ENCODE measurements at regions not wholly inside any gene's neighbourhood (a gene's known extent, or its start where the extent isn't known, plus 50 kb on each side); places are given as distances from the start of the nearest gene placed in this dataset.
"Not testable (repeated sequence)": the region's sequence is repeated elsewhere in the genome, so short reads cannot be mapped to it uniquely, and the experiment has no call there.

DNA sequence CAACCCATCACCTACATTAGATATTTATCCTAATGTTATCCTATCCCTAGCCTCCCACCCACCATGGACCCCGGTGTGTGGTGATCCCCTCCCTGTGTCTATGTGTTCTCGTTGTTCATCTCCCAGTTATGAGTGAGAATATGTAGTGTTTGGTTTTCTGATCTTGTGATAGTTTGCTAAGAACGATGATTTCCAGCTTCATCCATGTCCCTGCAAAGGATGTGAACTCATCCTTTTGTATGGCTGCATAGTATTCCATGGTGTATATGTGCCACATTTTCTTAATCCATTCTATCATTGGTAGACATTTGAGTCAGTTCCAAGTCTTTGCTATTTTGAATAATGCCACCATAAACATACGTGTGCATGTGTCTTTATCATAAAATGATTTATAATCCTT lies 185.3 kb downstream of the TTC6 start:
- DNase-seq (ENCODE audit: low read depth); H3K4me3 ChIP-seq (ENCODE audit: low read depth, low read length): not testable (repeated sequence)

GRCh38 chr14:37784203-37784826 lies 188.9 kb downstream of the TTC6 start:
- DNase-seq (ENCODE audit: low read depth); H3K4me3 ChIP-seq (ENCODE audit: low read depth, low read length): not testable (repeated sequence)

GRCh38 chr14:37784827-37785223 lies 189.4 kb downstream of the TTC6 start:
- not testable (repeated sequence) for DNase-seq (ENCODE audit: low read depth); H3K4me3 ChIP-seq (ENCODE audit: low read depth, low read length)

- not testable (repeated sequence) for DNase-seq (ENCODE audit: low read depth); H3K4me3 ChIP-seq (ENCODE audit: low read depth, low read length)
Observed at GRCh38 chr14:37785298-37785697, 189.9 kb downstream of the TTC6 start.

- not testable (repeated sequence) for H3K4me3 ChIP-seq (ENCODE audit: low read depth, low read length); DNase-seq (ENCODE audit: low read depth)
Observed at GRCh38 chr14:37786114-37786625, 190.7 kb downstream of the TTC6 start.

DNA sequence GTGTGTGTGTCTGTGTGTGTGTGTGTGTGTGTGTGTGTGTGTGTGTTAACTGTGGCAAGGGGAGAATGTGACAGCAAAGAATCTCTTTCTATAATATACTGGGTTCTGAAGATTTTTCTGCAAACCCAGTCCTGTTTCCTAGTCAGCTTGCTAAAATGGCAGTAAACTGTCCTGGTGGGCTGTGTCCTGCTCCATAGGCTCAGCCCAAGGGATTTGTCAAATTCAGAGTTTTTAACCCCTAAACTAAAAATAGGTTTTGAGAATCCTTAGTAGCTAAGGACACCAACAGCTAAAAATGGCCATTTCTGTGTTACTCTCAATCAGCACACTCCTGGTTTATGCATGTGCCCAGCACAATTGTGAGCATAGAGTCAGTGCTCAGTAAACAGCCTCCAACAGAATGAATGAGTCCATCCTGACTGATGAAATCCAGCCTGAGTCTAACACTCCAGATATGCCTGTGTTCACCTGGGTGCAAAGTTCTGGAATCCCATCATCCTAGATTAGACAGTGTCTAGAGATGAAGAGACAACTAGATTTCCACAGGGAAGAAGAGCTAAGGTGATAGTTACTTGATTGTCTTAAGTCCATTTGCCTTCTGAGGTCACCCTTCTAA lies 192.6 kb downstream of the TTC6 start:
- DNase-seq (ENCODE audit: low read depth) = no peak

GRCh38 chr14:37791384-37792036 lies 196.1 kb downstream of the TTC6 start:
- DNase-seq (ENCODE audit: low read depth) = no peak
- H3K4me3 ChIP-seq (ENCODE audit: low read depth, low read length) = no peak overlapping the region

More for the DNA sequence above, 192.6 kb downstream of the TTC6 start:
- no peak overlapping the region for H3K4me3 ChIP-seq (ENCODE audit: low read depth, low read length)

- no peak for DNase-seq (ENCODE audit: low read depth)
- no peak overlapping the region for H3K4me3 ChIP-seq (ENCODE audit: low read depth, low read length)
Observed at GRCh38 chr14:37792124-37792523, 196.7 kb downstream of the TTC6 start.

DNA sequence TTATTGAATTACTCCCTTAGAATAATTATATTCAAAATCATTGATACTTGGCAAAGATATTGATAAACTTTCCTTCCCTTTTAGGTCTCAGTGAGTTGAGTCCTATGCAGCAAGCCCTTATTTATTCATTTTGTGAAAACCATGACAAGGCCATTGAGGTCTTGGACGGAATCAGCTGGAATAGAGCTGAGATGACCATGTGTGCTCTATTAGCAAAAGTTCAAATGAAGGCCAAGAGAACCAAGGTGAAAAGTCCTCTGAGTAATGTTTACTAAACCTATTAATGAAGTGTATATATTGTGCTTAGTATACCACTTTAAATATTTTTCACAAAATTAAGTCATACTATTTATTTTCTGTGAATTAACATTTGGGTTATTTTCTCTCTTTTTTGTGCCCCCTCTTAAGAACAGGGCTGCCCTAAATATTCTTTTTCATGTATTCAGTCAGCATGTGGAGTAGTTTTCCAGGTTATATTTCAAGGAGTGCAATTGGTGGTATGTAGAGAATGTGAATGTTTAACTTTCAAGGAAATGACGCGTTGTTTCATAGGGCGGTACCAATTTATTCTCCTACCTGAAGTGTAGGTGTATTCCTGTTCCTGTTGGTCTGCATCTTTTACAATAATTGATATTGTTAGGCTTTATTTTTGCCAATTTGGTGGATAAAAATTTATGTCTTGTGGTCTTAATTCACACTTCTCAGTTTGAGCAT lies 201.4 kb downstream of the TTC6 start:
- H3K4me3 ChIP-seq (ENCODE audit: low read depth, low read length) = no peak overlapping the region
- no peak for DNase-seq (ENCODE audit: low read depth)

DNA sequence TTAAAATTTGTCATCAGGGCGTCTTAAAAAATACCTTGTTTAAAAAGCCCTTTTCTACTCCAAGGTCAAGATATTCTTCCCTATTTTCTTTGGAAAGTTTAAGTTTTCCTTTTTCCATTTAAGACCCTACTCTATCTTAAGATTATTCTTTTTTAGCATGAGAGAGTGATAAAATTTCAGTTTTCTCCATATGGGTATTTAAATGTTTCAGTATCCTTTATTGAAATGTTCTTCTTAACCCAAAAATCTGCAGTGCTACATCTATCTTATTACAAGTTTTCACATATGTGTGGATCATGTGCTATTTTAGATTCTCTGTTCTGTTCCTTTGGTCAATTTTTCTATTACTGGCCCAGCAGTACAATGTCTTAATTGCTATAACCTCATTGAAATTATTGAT lies 202.2 kb downstream of the TTC6 start:
- no peak overlapping the region for H3K4me3 ChIP-seq (ENCODE audit: low read depth, low read length)
- DNase-seq (ENCODE audit: low read depth) = no peak

DNA sequence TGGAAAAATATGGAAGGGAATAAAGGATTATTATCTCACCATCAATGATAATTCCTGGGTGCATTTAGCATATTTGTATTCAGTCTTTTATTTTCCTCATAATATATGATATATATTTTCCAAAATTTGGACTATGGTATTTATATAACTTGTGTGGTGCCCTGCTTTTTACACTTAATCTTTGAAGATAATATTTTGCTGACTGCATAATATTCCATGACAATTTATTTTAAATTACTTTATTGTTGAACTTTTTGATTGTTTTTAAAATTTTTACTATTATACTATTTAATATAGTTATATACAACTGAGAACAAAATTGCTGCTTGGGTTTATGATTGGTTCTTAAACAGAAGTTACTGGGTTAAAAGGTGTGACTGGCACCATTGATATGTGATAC lies 212.3 kb downstream of the TTC6 start:
- no peak for DNase-seq (ENCODE audit: low read depth)
- no peak overlapping the region for H3K4me3 ChIP-seq (ENCODE audit: low read depth, low read length)

- no peak overlapping the region for H3K4me3 ChIP-seq (ENCODE audit: low read depth, low read length)
- DNase-seq (ENCODE audit: low read depth) = no peak
Observed at GRCh38 chr14:37810094-37810801, 214.8 kb downstream of the TTC6 start.

DNA sequence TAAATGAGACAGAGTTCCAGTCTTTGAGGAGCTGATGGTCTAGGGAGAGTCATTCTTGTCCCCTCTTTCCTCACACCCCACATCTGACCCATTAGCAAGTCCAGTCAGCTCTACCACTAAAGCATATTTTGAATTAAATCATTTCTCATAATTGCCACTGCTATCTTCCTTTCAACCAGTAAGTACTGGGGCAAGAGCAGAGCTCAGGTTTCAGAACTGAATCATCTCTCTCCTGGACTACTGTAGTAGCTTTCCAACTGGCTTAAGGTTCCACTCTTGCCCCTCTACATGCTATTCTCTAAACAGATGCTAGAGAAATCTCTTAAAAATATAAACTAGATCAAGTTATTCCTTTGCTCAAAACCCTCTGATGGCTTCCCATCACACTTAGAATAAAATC lies 218.3 kb downstream of the TTC6 start:
- no peak overlapping the region for H3K4me3 ChIP-seq (ENCODE audit: low read depth, low read length)
- DNase-seq (ENCODE audit: low read depth) = no peak

DNA sequence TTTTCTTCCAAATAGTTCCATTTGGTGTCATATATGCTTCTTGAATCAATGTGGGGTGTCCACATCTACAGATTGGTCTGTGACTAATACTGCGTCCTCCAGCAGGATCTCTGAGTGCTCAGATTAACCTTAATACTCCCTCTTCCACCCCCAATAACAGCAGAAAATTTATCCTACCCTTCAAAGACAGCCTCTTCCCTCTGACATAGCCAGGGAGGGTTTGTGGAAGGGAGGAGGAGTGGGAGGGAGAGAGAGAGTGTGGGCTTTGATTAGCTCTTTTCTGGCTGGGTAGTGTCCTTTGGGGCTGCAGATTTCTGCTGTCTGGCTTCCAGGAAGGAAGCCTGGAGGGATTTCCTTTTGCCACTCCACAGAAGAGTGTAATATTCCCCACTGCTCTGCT lies 220.7 kb downstream of the TTC6 start:
- DNase-seq (ENCODE audit: low read depth) = no peak
- H3K4me3 ChIP-seq (ENCODE audit: low read depth, low read length) = no peak overlapping the region

- no peak for DNase-seq (ENCODE audit: low read depth)
- no peak overlapping the region for H3K4me3 ChIP-seq (ENCODE audit: low read depth, low read length)
Observed at GRCh38 chr14:37816743-37817295, 221.4 kb downstream of the TTC6 start.

DNA sequence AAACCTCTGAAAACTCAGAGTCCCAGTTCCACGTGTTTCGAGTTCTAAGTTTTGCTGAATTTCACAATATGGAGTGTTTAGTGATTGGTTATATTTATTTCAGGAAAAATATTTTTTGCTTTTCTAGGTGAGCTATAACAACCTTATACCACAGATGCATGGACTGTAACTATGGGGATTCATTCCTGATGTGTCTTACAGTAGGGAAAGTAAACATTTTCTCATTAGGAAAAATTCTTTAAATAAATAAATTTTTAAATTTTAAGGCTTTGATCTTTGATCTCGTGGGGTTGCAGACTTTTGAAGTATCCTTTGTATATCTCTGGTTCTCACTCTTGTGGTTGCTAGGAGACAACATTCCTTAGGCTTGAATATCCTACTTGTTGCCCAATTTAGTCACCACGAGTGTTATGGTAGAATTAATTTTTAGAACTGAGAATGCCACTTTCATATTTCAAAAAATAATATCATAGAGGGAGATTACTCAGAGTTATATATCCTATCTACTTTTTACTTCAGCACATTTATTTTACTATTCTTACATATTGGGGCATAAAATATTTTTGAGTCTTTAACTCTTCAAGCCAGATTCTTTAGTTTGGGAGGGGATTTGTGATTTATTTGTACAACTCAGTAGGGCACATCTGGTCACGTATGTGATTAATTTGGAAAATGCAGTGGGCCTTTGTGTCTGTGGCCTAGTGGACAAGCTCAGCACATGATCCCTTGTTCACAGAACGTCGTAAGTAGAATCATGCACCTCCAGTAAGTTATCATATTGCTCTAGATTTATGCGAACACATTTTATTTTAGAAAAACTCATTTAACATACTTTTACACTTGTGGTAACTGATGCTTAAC lies 224.0 kb downstream of the TTC6 start:
- H3K4me3 ChIP-seq (ENCODE audit: low read depth, low read length) = no peak overlapping the region
- peak; percentile 7 for DNase-seq (ENCODE audit: low read depth)

DNA sequence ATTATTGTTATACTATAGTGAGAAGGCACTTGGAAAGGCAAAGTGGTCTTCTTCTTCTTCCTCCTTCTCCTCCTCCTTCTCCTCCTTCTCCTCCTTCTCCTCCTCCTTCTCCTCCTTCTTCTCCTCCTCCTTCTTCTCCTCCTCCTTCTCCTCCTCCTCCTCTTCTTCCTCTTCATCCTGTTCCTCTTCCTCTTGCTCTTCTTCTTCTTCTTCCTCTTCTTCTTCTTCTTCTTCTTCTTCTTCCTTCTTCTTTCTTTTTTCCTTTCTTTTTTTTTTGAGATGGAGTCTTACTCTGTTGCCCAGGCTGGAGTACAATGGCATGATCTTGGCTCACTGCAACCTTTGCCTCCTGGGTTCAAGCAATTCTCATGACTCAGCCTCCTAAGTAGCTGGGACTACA lies 225.4 kb downstream of the TTC6 start:
- not testable (repeated sequence) for DNase-seq (ENCODE audit: low read depth); H3K4me3 ChIP-seq (ENCODE audit: low read depth, low read length)

- DNase-seq (ENCODE audit: low read depth) = no peak
- H3K4me3 ChIP-seq (ENCODE audit: low read depth, low read length) = no peak overlapping the region
Observed at GRCh38 chr14:37824939-37825712, 229.7 kb downstream of the TTC6 start.
